WI38 (cell line): ENCODE measurements at regions not wholly inside any gene's neighbourhood (a gene's known extent, or its start where the extent isn't known, plus 50 kb on each side); places are given as distances from the start of the nearest gene placed in this dataset.

Source experiments
- H3K4me3 ChIP-seq: 2 replicates; pipeline ENCODE4 v1.5.1; 2011; ENCODE audit warnings: low read depth, mild to moderate bottlenecking, control low read depth, low read length
- TF ChIP-seq, protein P1 (sequence below): IDR thresholded peaks from 2 replicates; pipeline ENCODE4 v1.5.1; 2012; ENCODE audit warnings: low read depth, mild to moderate bottlenecking, control low read depth, low read length

- TF ChIP-seq, protein P1, sequence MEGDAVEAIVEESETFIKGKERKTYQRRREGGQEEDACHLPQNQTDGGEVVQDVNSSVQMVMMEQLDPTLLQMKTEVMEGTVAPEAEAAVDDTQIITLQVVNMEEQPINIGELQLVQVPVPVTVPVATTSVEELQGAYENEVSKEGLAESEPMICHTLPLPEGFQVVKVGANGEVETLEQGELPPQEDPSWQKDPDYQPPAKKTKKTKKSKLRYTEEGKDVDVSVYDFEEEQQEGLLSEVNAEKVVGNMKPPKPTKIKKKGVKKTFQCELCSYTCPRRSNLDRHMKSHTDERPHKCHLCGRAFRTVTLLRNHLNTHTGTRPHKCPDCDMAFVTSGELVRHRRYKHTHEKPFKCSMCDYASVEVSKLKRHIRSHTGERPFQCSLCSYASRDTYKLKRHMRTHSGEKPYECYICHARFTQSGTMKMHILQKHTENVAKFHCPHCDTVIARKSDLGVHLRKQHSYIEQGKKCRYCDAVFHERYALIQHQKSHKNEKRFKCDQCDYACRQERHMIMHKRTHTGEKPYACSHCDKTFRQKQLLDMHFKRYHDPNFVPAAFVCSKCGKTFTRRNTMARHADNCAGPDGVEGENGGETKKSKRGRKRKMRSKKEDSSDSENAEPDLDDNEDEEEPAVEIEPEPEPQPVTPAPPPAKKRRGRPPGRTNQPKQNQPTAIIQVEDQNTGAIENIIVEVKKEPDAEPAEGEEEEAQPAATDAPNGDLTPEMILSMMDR = no peak
These were observed 139.4 kb upstream of the HCCS start for GRCh38 chrX:10971759-10972158.

GRCh38 chrX:10972706-10973105 is 138.4 kb upstream of the HCCS start:
- TF ChIP-seq, protein P1 = no peak
- H3K4me3 ChIP-seq = no peak overlapping the region

More at GRCh38 chrX:10971759-10972158, 139.4 kb upstream of the HCCS start:
- H3K4me3 ChIP-seq = no peak overlapping the region

DNA sequence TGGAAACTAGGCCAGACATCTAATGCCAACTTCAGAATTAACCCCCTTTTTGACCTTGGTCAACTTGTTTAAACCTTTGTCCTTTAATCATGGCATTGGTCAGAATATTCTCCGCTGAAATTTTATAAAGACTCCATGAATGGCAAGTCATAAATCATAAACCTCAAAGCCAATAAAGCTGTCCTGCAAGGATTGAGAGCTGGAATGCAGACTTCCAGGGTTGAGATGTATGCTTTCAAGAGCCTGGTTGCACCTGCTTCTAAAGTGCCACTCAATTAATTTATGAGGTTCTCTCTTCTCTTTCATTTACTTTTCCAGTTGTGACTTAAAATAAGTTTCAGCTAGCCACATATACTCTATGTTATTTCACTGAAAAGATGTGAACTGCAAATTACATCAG is 136.2 kb upstream of the HCCS start:
- H3K4me3 ChIP-seq = no peak overlapping the region

DNA sequence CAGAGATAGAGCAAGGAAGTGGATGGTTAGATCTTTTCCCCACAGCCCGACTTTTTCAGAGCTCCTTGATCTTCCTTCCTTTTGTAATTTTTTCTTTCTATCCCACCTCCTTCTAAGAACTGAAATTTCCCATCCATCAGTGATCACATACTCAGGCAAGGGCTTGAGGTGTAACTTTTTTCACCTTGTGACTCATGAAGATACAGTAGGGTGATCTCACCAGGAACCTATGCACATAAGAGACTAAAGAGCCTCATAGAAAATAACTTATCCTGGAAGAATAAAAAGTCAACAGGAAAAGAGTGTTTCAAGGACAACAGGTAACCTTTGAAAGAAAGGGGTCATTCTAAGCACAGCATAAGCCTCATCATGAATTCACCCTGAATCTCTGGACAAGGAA is 131.2 kb upstream of the HCCS start:
- H3K4me3 ChIP-seq = no peak overlapping the region
- TF ChIP-seq, protein P1 = no peak

More for the DNA sequence above, 136.2 kb upstream of the HCCS start:
- TF ChIP-seq, protein P1 = no peak

DNA sequence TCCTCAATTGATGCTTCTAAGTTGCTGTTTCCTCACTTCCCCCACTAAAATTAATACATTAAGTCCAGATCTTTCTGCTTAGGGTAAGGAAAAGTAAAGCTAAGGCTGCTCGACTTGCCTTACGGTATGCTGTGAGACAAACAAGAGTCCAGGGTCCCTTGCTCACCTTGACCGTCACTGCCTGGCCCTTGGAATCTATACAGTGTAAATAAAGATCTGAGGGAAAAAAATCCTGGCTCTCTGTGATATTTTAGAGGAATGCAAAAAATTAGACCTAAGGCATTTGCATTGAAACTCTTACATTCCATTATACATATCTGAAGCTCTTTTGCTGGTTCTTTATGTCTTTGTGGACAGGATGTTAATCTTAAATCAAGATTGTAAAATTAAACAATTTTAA is 129.6 kb upstream of the HCCS start:
- TF ChIP-seq, protein P1 = no peak

DNA sequence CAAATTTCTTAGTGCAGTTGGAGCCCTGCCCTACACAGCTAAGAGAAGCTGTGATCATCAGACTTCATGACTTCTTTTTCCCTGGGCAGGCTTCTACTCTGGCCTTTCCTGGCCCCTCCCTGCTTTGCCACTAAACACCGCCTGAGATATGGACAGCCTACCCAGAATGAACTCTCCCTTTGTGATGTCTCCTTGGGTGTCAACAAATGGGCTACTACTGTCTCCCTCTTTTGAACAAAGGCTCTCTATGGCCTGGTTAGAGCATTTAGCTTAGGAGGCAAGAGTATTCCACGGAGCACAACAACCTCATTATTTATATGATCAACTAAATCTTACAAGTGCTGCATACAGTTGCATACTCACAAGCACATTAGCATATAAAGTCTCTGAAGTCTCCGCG is 127.6 kb upstream of the HCCS start:
- no peak overlapping the region for H3K4me3 ChIP-seq
- TF ChIP-seq, protein P1 = no peak

More for the DNA sequence above, 129.6 kb upstream of the HCCS start:
- H3K4me3 ChIP-seq = no peak overlapping the region

GRCh38 chrX:10984213-10984612 is 126.9 kb upstream of the HCCS start:
- H3K4me3 ChIP-seq = no peak overlapping the region
- TF ChIP-seq, protein P1 = no peak
